HG02870 (cell line): ENCODE measurements at regions not wholly inside any gene's neighbourhood (a gene's known extent, or its start where the extent isn't known, plus 50 kb on each side); places are given as distances from the start of the nearest gene placed in this dataset.
A peak's percentile ranks its signal among the peaks of the same experiment; 100 is the strongest.
"Not testable (repeated sequence)": the region's sequence is repeated elsewhere in the genome, so short reads cannot be mapped to it uniquely, and the experiment has no call there.

Experiments
- ATAC-seq: cut with Tn5 transposase; IDR thresholded peaks from one replicate; pipeline ENCODE4 v1.9.1; 2021; ENCODE audit warnings: mild to moderate bottlenecking, moderate library complexity; ENCODE audit not compliant: unreplicated experiment

- not testable (repeated sequence) for ATAC-seq
Observed at GRCh38 chr17:77622084-77622483, 336.4 kb upstream of the TNRC6C start.

GRCh38 chr17:77622647-77623046, 335.9 kb upstream of the TNRC6C start:
- no peak for ATAC-seq

GRCh38 chr17:77623321-77623720, 335.2 kb upstream of the TNRC6C start:
- ATAC-seq, result not testable (repeated sequence)

GRCh38 chr17:77628035-77628434, 330.5 kb upstream of the TNRC6C start:
- ATAC-seq, result no peak

GRCh38 chr17:77629284-77629683, 329.2 kb upstream of the TNRC6C start:
- not testable (repeated sequence) for ATAC-seq

- no peak for ATAC-seq
Observed at GRCh38 chr17:77631307-77631706, 327.2 kb upstream of the TNRC6C start.

GRCh38 chr17:77632619-77633018, 325.9 kb upstream of the TNRC6C start:
- ATAC-seq, result no peak

- peak; percentile 59 for ATAC-seq
Observed at GRCh38 chr17:77634710-77635109, 323.8 kb upstream of the TNRC6C start.

- no peak for ATAC-seq
Observed at GRCh38 chr17:77635176-77635575, 323.3 kb upstream of the TNRC6C start.

- not testable (repeated sequence) for ATAC-seq
Observed at GRCh38 chr17:77635785-77636184, 322.7 kb upstream of the TNRC6C start.

- no peak for ATAC-seq
Observed at GRCh38 chr17:77636835-77637817, 321.4 kb upstream of the TNRC6C start.

- ATAC-seq, result no peak
Observed at GRCh38 chr17:77637818-77638575, 320.5 kb upstream of the TNRC6C start.

- no peak for ATAC-seq
Observed at GRCh38 chr17:77640252-77640651, 318.3 kb upstream of the TNRC6C start.

- no peak for ATAC-seq
Observed at GRCh38 chr17:77640916-77641605, 317.4 kb upstream of the TNRC6C start.

- no peak for ATAC-seq
Observed at GRCh38 chr17:77641718-77642117, 316.8 kb upstream of the TNRC6C start.

- no peak for ATAC-seq
Observed at GRCh38 chr17:77644181-77645071, 314.1 kb upstream of the TNRC6C start.

GRCh38 chr17:77645072-77646045, 313.1 kb upstream of the TNRC6C start:
- ATAC-seq, result no peak

GRCh38 chr17:77646046-77646430, 312.5 kb upstream of the TNRC6C start:
- ATAC-seq, result no peak

GRCh38 chr17:77647531-77647930, 311.0 kb upstream of the TNRC6C start:
- ATAC-seq, result no peak
